ENCODE measurements at regions not wholly inside any gene's neighbourhood (a gene's known extent, or its start where the extent isn't known, plus 50 kb on each side); places are given as distances from the start of the nearest gene placed in this dataset.

- no peak for TF ChIP-seq POLR2A (IDR thresholded peaks at IDR 0.05; ENCODE audit: extremely low read depth, insufficient read length)
- TF ChIP-seq, protein P1, sequence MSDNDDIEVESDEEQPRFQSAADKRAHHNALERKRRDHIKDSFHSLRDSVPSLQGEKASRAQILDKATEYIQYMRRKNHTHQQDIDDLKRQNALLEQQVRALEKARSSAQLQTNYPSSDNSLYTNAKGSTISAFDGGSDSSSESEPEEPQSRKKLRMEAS (IDR thresholded peaks at IDR 0.05; ENCODE audit: low read depth, low read length): no peak
- TF ChIP-seq MYC (IDR thresholded peaks at IDR 0.05; ENCODE audit: low read depth, low read length): no peak
- TF ChIP-seq, protein P2, sequence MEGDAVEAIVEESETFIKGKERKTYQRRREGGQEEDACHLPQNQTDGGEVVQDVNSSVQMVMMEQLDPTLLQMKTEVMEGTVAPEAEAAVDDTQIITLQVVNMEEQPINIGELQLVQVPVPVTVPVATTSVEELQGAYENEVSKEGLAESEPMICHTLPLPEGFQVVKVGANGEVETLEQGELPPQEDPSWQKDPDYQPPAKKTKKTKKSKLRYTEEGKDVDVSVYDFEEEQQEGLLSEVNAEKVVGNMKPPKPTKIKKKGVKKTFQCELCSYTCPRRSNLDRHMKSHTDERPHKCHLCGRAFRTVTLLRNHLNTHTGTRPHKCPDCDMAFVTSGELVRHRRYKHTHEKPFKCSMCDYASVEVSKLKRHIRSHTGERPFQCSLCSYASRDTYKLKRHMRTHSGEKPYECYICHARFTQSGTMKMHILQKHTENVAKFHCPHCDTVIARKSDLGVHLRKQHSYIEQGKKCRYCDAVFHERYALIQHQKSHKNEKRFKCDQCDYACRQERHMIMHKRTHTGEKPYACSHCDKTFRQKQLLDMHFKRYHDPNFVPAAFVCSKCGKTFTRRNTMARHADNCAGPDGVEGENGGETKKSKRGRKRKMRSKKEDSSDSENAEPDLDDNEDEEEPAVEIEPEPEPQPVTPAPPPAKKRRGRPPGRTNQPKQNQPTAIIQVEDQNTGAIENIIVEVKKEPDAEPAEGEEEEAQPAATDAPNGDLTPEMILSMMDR (IDR thresholded peaks at IDR 0.05; ENCODE audit: low read depth, low read length): no peak
- H3K4me3 ChIP-seq (ENCODE audit: low read depth, low read length): no peak overlapping the region
- no peak for DNase-seq (ENCODE audit: low read depth)
Observed at GRCh38 chr12:91620422-91620821, 437.8 kb upstream of the DCN start.

DNA sequence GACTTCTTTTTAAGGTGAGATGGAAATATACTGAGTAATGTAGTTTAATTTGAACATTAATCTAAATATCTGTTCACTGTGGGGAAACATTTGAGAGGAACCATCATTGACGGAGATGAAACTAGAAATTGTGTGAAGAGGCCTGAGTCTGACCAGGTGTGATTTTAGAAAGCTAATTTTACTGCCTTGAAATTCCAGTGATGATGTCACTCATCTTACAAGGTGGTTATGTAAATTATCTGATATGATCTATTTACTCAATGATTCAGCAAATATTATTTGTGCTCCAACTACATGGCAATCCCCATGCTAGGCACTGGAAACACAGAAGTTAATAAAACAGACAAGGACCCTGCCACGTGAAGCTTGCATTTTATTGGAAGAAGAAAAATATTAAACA, 435.7 kb upstream of the DCN start:
- H3K4me3 ChIP-seq (ENCODE audit: low read depth, low read length): no peak overlapping the region
- DNase-seq (ENCODE audit: low read depth): no peak
- no peak for TF ChIP-seq MYC (IDR thresholded peaks at IDR 0.05; ENCODE audit: low read depth, low read length)
- TF ChIP-seq, protein P2 (IDR thresholded peaks at IDR 0.05; ENCODE audit: low read depth, low read length): no peak
- no peak for TF ChIP-seq POLR2A (IDR thresholded peaks at IDR 0.05; ENCODE audit: extremely low read depth, insufficient read length)
- TF ChIP-seq, protein P1 (IDR thresholded peaks at IDR 0.05; ENCODE audit: low read depth, low read length): no peak

- DNase-seq (ENCODE audit: low read depth): no peak
- H3K4me3 ChIP-seq (ENCODE audit: low read depth, low read length): no peak overlapping the region
- TF ChIP-seq, protein P2 (IDR thresholded peaks at IDR 0.05; ENCODE audit: low read depth, low read length): no peak
- TF ChIP-seq MYC (IDR thresholded peaks at IDR 0.05; ENCODE audit: low read depth, low read length) (no peak), POLR2A (IDR thresholded peaks at IDR 0.05; ENCODE audit: extremely low read depth, insufficient read length) (no peak)
- TF ChIP-seq, protein P1 (IDR thresholded peaks at IDR 0.05; ENCODE audit: low read depth, low read length): no peak
Observed at GRCh38 chr12:91617818-91618217, 435.2 kb upstream of the DCN start.

GRCh38 chr12:91616416-91616815, 433.8 kb upstream of the DCN start:
- no peak for DNase-seq (ENCODE audit: low read depth)
- TF ChIP-seq, protein P2 (IDR thresholded peaks at IDR 0.05; ENCODE audit: low read depth, low read length): no peak
- TF ChIP-seq MYC (IDR thresholded peaks at IDR 0.05; ENCODE audit: low read depth, low read length): no peak
- TF ChIP-seq, protein P1 (IDR thresholded peaks at IDR 0.05; ENCODE audit: low read depth, low read length): no peak
- no peak for TF ChIP-seq POLR2A (IDR thresholded peaks at IDR 0.05; ENCODE audit: extremely low read depth, insufficient read length)
- no peak overlapping the region for H3K4me3 ChIP-seq (ENCODE audit: low read depth, low read length)

GRCh38 chr12:91613223-91613779, 430.7 kb upstream of the DCN start:
- no peak for DNase-seq (ENCODE audit: low read depth)
- H3K4me3 ChIP-seq (ENCODE audit: low read depth, low read length): no peak overlapping the region
- TF ChIP-seq MYC (IDR thresholded peaks at IDR 0.05; ENCODE audit: low read depth, low read length) (no peak), POLR2A (IDR thresholded peaks at IDR 0.05; ENCODE audit: extremely low read depth, insufficient read length) (no peak)
- TF ChIP-seq, protein P2 (IDR thresholded peaks at IDR 0.05; ENCODE audit: low read depth, low read length): no peak
- TF ChIP-seq, protein P1 (IDR thresholded peaks at IDR 0.05; ENCODE audit: low read depth, low read length): no peak
